Osteoblast (primary cell): ENCODE measurements at regions not wholly inside any gene's neighbourhood (a gene's known extent, or its start where the extent isn't known, plus 50 kb on each side); places are given as distances from the start of the nearest gene placed in this dataset.

Source experiments
- DNase-seq: peaks from one replicate; pipeline ENCODE4 v3.0.0; 2011; ENCODE audit warnings: low spot score, mixed read lengths; ENCODE audit not compliant: insufficient read length; ENCODE audit errors: missing footprints
- H2AFZ ChIP-seq: 2 replicates; pipeline ENCODE4 v1.6.0; 2011; ENCODE audit warnings: mild to moderate bottlenecking, low read length
- H3K27ac ChIP-seq: 2 replicates; pipeline ENCODE4 v1.5.1; 2011; ENCODE audit warnings: mild to moderate bottlenecking, low read depth, low read length, moderate library complexity
- H3K27me3 ChIP-seq: 2 replicates; pipeline ENCODE4 v1.6.0; 2012; ENCODE audit warnings: mild to moderate bottlenecking, control low read depth, inconsistent platforms, low read length, moderate library complexity; ENCODE audit not compliant: insufficient read depth
- H3K36me3 ChIP-seq: 2 replicates; pipeline ENCODE4 v1.5.1; 2011; ENCODE audit warnings: mild to moderate bottlenecking, low read length, control low read depth, moderate library complexity; ENCODE audit not compliant: insufficient read depth
- H3K4me1 ChIP-seq: 2 replicates; pipeline ENCODE4 v1.5.1; 2011; ENCODE audit warnings: mild to moderate bottlenecking, low read length, control low read depth, moderate library complexity; ENCODE audit not compliant: insufficient read depth
- H3K4me2 ChIP-seq: 2 replicates; pipeline ENCODE4 v1.6.0; 2011; ENCODE audit warnings: mild to moderate bottlenecking, low read length; ENCODE audit not compliant: insufficient read depth
- H3K4me3 ChIP-seq: fragments of 200-600 bp; sonication (generic); 3 replicates; pipeline ENCODE4 v1.5.1; 2012; ENCODE audit warnings: mild to moderate bottlenecking, low read length, inconsistent platforms; ENCODE audit not compliant: insufficient read depth
- H3K79me2 ChIP-seq: 2 replicates; pipeline ENCODE4 v1.6.0; 2012; ENCODE audit warnings: mild to moderate bottlenecking, low read length, control low read depth, inconsistent platforms; ENCODE audit not compliant: insufficient read depth
- H3K9me3 ChIP-seq: 2 replicates; pipeline ENCODE4 v1.5.1; 2011; ENCODE audit warnings: low read depth, low read length, control low read depth
- H4K20me1 ChIP-seq: 2 replicates; pipeline ENCODE4 v1.6.0; 2012; ENCODE audit warnings: mild to moderate bottlenecking, low read length, control low read depth; ENCODE audit not compliant: insufficient read depth
- CTCF ChIP-seq: IDR thresholded peaks from 2 replicates; pipeline ENCODE4 v1.5.1; 2011; ENCODE audit warnings: mild to moderate bottlenecking, low read depth, low read length, moderate library complexity; ENCODE audit errors: extremely low read depth

GRCh38 chr2:16250466-16250865 lies 310.1 kb downstream of the MYCN start:
- Histone ChIP-seq H4K20me1 (no peaks in the 10 kb centered on the region), H3K27ac (no peak overlapping the region), H3K27me3 (no peaks in the 10 kb centered on the region), H3K4me2 (no peak overlapping the region), H3K4me1 (no peaks in the 10 kb centered on the region), H3K36me3 (no peaks in the 10 kb centered on the region), H3K9me3 (no peaks in the 10 kb centered on the region), H2AFZ (no peak overlapping the region), H3K79me2 (no peaks in the 10 kb centered on the region), H3K4me3 (no peak overlapping the region)
- no peak for TF ChIP-seq CTCF
- no peak for DNase-seq

- no peak overlapping the region for H3K4me2 ChIP-seq
- no peaks in the 10 kb centered on the region for H3K79me2 ChIP-seq
- no peak for DNase-seq
- no peaks in the 10 kb centered on the region for H3K4me1 ChIP-seq
- H2AFZ ChIP-seq: no peak overlapping the region
- H3K9me3 ChIP-seq: no peaks in the 10 kb centered on the region
- no peaks in the 10 kb centered on the region for H3K36me3 ChIP-seq
- H4K20me1 ChIP-seq: no peaks in the 10 kb centered on the region
- no peak for TF ChIP-seq CTCF
- H3K27me3 ChIP-seq: no peaks in the 10 kb centered on the region
- H3K27ac ChIP-seq: no peak overlapping the region
- H3K4me3 ChIP-seq: no peak overlapping the region
Observed at GRCh38 chr2:16250056-16250425, 309.7 kb downstream of the MYCN start.

DNA sequence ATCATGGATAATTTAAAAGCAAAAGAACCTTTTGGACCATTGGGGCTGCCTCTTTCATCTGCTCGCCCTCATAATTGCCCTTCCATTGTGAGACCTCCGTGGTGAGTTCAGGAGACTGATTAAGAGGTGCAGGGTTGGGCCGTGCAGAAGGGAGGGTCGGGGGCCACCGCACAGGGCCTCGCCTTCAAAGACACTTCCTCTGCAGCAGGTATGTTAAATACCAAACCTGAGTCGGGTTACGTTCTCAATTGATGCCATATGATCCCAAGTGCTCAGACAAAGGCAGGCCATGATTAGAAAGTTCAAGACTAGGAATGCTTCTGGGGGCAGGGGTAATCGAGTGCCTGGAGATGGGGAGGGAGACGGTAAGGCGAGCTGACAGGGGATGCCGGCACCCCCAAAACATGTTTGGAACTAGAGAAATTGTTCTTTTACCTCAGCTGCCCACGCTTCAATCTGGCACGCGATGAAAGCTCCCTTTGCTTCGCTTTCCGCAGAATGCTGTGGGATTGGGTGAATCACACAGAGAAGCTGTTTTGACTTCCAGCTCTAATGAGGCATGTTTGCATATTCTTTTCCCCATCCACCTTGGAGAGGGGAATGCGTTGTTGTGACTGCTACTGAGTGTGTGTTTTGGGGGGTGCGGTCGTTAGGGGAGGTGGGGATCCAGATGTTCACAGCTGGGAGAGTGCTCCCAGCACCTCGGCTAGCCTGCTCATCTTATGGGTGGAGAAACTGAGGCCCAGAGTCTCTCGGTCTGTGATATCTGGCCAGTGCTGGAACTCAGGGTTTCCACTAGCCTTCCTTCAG lies 309.1 kb downstream of the MYCN start:
- Histone ChIP-seq H3K36me3 (no peaks in the 10 kb centered on the region), H3K79me2 (no peaks in the 10 kb centered on the region), H3K9me3 (no peaks in the 10 kb centered on the region), H2AFZ (no peak overlapping the region), H3K4me2 (no peak overlapping the region), H3K4me1 (no peaks in the 10 kb centered on the region), H3K4me3 (no peak overlapping the region), H3K27me3 (no peaks in the 10 kb centered on the region), H3K27ac (no peak overlapping the region), H4K20me1 (no peaks in the 10 kb centered on the region)
- no peak for TF ChIP-seq CTCF
- no peak for DNase-seq

DNA sequence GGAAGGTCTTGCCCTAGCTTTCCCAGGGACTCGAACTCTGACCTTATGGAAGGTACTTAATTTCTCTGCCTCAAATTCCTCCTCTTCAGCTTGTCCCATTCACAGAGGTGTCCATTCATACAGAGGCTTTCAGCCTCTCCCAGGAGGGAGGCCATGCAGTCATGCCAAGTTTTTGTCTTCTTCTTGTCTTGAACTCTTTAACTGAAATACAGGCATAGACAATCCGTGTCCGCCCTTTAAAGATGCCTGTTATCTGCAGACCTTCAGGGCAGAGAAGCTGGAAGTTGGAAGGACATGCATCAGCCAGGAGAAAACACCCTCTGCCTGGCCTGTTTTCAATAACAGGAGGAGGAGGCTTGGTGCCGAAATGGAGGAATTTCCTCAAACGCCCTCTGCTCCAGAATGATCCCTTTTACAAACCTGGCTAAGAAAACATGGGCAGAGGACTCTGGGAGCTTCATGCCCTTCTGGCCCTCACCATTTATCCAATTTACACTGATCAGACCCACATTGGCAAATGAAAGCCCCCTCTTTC lies 308.3 kb downstream of the MYCN start:
- Histone ChIP-seq H3K9me3 (no peaks in the 10 kb centered on the region), H3K36me3 (no peaks in the 10 kb centered on the region), H3K4me1 (no peaks in the 10 kb centered on the region), H3K4me2 (no peak overlapping the region), H3K27me3 (no peaks in the 10 kb centered on the region), H4K20me1 (no peaks in the 10 kb centered on the region), H3K4me3 (no peak overlapping the region), H3K27ac (no peak overlapping the region), H2AFZ (no peak overlapping the region), H3K79me2 (no peaks in the 10 kb centered on the region)
- no peak for DNase-seq
- no peak for TF ChIP-seq CTCF
